ENCODE measurements at regions not wholly inside any gene's neighbourhood (a gene's known extent, or its start where the extent isn't known, plus 50 kb on each side); places are given as distances from the start of the nearest gene placed in this dataset.

- H3K27me3 ChIP-seq (ENCODE audit: control insufficient read depth, insufficient read depth, low read length): no peaks in the 10 kb centered on the region
- no peak overlapping the region for H3K4me3 ChIP-seq (ENCODE audit: low read length)
- H3K4me2 ChIP-seq (ENCODE audit: low read length): no peak overlapping the region
- H3K4me1 ChIP-seq (ENCODE audit: control insufficient read depth, insufficient read depth, low read length): no peaks in the 10 kb centered on the region
- H3K36me3 ChIP-seq (ENCODE audit: insufficient read depth, low read length): no peaks in the 10 kb centered on the region
- no peaks in the 10 kb centered on the region for H3K9me3 ChIP-seq (replicated peaks; ENCODE audit: low read length)
- H3K9ac ChIP-seq (ENCODE audit: low read depth, low read length): no peak overlapping the region
These were observed 1340.5 kb downstream of the ROBO1 start for GRCh38 chr3:78427303-78427702.

GRCh38 chr3:78430741-78431140 lies 1337.1 kb downstream of the ROBO1 start:
- H3K27me3 ChIP-seq (ENCODE audit: control insufficient read depth, insufficient read depth, low read length): no peaks in the 10 kb centered on the region
- no peak overlapping the region for H3K9ac ChIP-seq (ENCODE audit: low read depth, low read length)
- no peak overlapping the region for H3K4me3 ChIP-seq (ENCODE audit: low read length)
- no peak overlapping the region for H3K4me2 ChIP-seq (ENCODE audit: low read length)
- H3K9me3 ChIP-seq (replicated peaks; ENCODE audit: low read length): no peaks in the 10 kb centered on the region
- H3K36me3 ChIP-seq (ENCODE audit: insufficient read depth, low read length): no peaks in the 10 kb centered on the region
- no peaks in the 10 kb centered on the region for H3K4me1 ChIP-seq (ENCODE audit: control insufficient read depth, insufficient read depth, low read length)

DNA sequence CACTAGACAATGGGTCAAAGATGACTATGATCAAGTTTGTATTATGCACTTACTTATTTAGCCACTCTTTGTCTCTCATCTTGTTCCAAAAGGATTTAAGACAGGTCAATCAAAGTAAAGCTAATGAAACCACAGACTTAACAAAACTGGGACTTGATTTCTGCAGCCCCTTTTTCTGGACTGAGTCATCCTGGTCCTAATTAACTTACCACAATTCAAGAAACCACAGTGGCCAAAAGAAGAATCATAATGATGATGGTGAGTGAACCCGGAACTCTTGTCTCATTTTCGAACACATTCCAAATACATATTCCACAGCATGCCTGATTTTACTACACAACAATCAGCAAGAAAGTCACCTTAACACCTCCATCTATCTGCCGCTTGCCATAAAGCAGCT lies 1333.0 kb downstream of the ROBO1 start:
- H3K4me1 ChIP-seq (ENCODE audit: control insufficient read depth, insufficient read depth, low read length): no peaks in the 10 kb centered on the region
- H3K27me3 ChIP-seq (ENCODE audit: control insufficient read depth, insufficient read depth, low read length): no peaks in the 10 kb centered on the region
- no peaks in the 10 kb centered on the region for H3K9me3 ChIP-seq (replicated peaks; ENCODE audit: low read length)
- H3K9ac ChIP-seq (ENCODE audit: low read depth, low read length): no peak overlapping the region
- H3K4me2 ChIP-seq (ENCODE audit: low read length): no peak overlapping the region
- no peaks in the 10 kb centered on the region for H3K36me3 ChIP-seq (ENCODE audit: insufficient read depth, low read length)
- H3K4me3 ChIP-seq (ENCODE audit: low read length): no peak overlapping the region

GRCh38 chr3:78455166-78455565 lies 1312.6 kb downstream of the ROBO1 start:
- no peaks in the 10 kb centered on the region for H3K27me3 ChIP-seq (ENCODE audit: control insufficient read depth, insufficient read depth, low read length)
- no peak overlapping the region for H3K9ac ChIP-seq (ENCODE audit: low read depth, low read length)

GRCh38 chr3:78455712-78456433 lies 1311.9 kb downstream of the ROBO1 start:
- Histone ChIP-seq H3K36me3 (ENCODE audit: insufficient read depth, low read length) (no peaks in the 10 kb centered on the region), H3K4me1 (ENCODE audit: control insufficient read depth, insufficient read depth, low read length) (no peaks in the 10 kb centered on the region), H3K9me3 (replicated peaks; ENCODE audit: low read length) (no peaks in the 10 kb centered on the region), H3K27me3 (ENCODE audit: control insufficient read depth, insufficient read depth, low read length) (no peaks in the 10 kb centered on the region), H3K9ac (ENCODE audit: low read depth, low read length) (no peak overlapping the region), H3K4me3 (ENCODE audit: low read length) (no peak overlapping the region), H3K4me2 (ENCODE audit: low read length) (no peak overlapping the region)

More at GRCh38 chr3:78455166-78455565, 1312.6 kb downstream of the ROBO1 start:
- no peaks in the 10 kb centered on the region for H3K9me3 ChIP-seq (replicated peaks; ENCODE audit: low read length)
- H3K4me1 ChIP-seq (ENCODE audit: control insufficient read depth, insufficient read depth, low read length): no peaks in the 10 kb centered on the region
- no peak overlapping the region for H3K4me3 ChIP-seq (ENCODE audit: low read length)
- no peaks in the 10 kb centered on the region for H3K36me3 ChIP-seq (ENCODE audit: insufficient read depth, low read length)
- H3K4me2 ChIP-seq (ENCODE audit: low read length): no peak overlapping the region

GRCh38 chr3:78459796-78460195 lies 1308.0 kb downstream of the ROBO1 start:
- H3K36me3 ChIP-seq (ENCODE audit: insufficient read depth, low read length): no peaks in the 10 kb centered on the region
- no peak overlapping the region for H3K4me3 ChIP-seq (ENCODE audit: low read length)
- no peaks in the 10 kb centered on the region for H3K27me3 ChIP-seq (ENCODE audit: control insufficient read depth, insufficient read depth, low read length)
- no peak overlapping the region for H3K4me2 ChIP-seq (ENCODE audit: low read length)
- no peak overlapping the region for H3K9ac ChIP-seq (ENCODE audit: low read depth, low read length)
- H3K9me3 ChIP-seq (replicated peaks; ENCODE audit: low read length): no peaks in the 10 kb centered on the region
- no peaks in the 10 kb centered on the region for H3K4me1 ChIP-seq (ENCODE audit: control insufficient read depth, insufficient read depth, low read length)

DNA sequence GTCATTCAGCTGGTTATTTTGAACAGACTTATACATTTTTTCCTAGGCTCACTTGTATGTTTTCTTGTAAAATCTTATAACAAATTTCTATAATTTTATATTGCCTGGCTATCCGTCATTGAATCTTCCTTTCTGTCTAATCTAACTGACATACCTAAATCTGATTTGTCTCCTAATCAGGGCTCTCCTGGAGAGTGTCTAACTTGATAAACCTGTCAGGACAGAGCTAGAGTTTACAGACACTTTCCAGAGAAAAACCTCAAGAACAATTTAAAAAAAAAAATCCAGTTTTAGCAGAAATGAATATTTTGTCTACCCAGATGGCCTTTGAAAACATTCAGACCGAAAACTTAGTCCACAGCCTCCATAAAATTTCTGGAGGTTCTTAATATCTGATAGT lies 1305.8 kb downstream of the ROBO1 start:
- Histone ChIP-seq H3K4me3 (ENCODE audit: low read length) (no peak overlapping the region), H3K9me3 (replicated peaks; ENCODE audit: low read length) (no peaks in the 10 kb centered on the region), H3K36me3 (ENCODE audit: insufficient read depth, low read length) (no peaks in the 10 kb centered on the region), H3K4me2 (ENCODE audit: low read length) (no peak overlapping the region), H3K27me3 (ENCODE audit: control insufficient read depth, insufficient read depth, low read length) (no peaks in the 10 kb centered on the region), H3K9ac (ENCODE audit: low read depth, low read length) (no peak overlapping the region), H3K4me1 (ENCODE audit: control insufficient read depth, insufficient read depth, low read length) (no peaks in the 10 kb centered on the region)

- Histone ChIP-seq H3K9ac (ENCODE audit: low read depth, low read length) (no peak overlapping the region), H3K4me1 (ENCODE audit: control insufficient read depth, insufficient read depth, low read length) (no peaks in the 10 kb centered on the region), H3K4me3 (ENCODE audit: low read length) (no peak overlapping the region)
These were observed 1291.7 kb downstream of the ROBO1 start for GRCh38 chr3:78476076-78476475.

GRCh38 chr3:78481050-78481449 lies 1286.7 kb downstream of the ROBO1 start:
- H3K4me2 ChIP-seq (ENCODE audit: low read length): no peak overlapping the region
- no peak overlapping the region for H3K9ac ChIP-seq (ENCODE audit: low read depth, low read length)
- no peak overlapping the region for H3K4me3 ChIP-seq (ENCODE audit: low read length)
- H3K4me1 ChIP-seq (ENCODE audit: control insufficient read depth, insufficient read depth, low read length): no peaks in the 10 kb centered on the region
- H3K27me3 ChIP-seq (ENCODE audit: control insufficient read depth, insufficient read depth, low read length): peaks cover 4% of the 10 kb centered on the region
- H3K9me3 ChIP-seq (replicated peaks; ENCODE audit: low read length): no peaks in the 10 kb centered on the region
- no peaks in the 10 kb centered on the region for H3K36me3 ChIP-seq (ENCODE audit: insufficient read depth, low read length)

More at GRCh38 chr3:78476076-78476475, 1291.7 kb downstream of the ROBO1 start:
- Histone ChIP-seq H3K36me3 (ENCODE audit: insufficient read depth, low read length) (no peaks in the 10 kb centered on the region), H3K4me2 (ENCODE audit: low read length) (no peak overlapping the region), H3K9me3 (replicated peaks; ENCODE audit: low read length) (no peaks in the 10 kb centered on the region), H3K27me3 (ENCODE audit: control insufficient read depth, insufficient read depth, low read length) (peaks cover 4% of the 10 kb centered on the region)

- H3K27me3 ChIP-seq (ENCODE audit: control insufficient read depth, insufficient read depth, low read length): peaks cover 4% of the 10 kb centered on the region
- H3K9ac ChIP-seq (ENCODE audit: low read depth, low read length): no peak overlapping the region
- H3K4me3 ChIP-seq (ENCODE audit: low read length): no peak overlapping the region
- H3K9me3 ChIP-seq (replicated peaks; ENCODE audit: low read length): no peaks in the 10 kb centered on the region
- H3K4me1 ChIP-seq (ENCODE audit: control insufficient read depth, insufficient read depth, low read length): no peaks in the 10 kb centered on the region
- H3K4me2 ChIP-seq (ENCODE audit: low read length): no peak overlapping the region
- no peaks in the 10 kb centered on the region for H3K36me3 ChIP-seq (ENCODE audit: insufficient read depth, low read length)
These were observed 1284.7 kb downstream of the ROBO1 start for GRCh38 chr3:78483090-78483489.

DNA sequence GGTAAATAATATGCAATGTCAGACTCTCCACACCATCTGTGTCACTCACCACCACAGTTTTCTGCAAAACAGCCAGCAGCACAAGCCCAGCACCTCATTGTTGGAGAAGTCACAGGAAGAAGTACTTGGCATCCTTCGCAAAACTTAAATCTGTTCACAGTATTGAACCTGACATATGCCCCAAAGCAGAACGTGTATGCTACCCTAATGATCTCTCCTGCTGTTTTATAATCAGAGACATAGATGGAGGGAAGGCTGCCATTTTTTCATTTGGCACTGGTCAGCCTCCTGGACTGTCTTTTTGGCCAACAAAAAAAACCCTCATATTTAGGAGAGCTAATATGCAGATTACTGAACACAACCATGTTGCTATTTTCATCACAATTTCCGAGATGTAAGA lies 1272.9 kb downstream of the ROBO1 start:
- peaks cover 5% of the 10 kb centered on the region for H3K27me3 ChIP-seq (ENCODE audit: control insufficient read depth, insufficient read depth, low read length)
- no peaks in the 10 kb centered on the region for H3K9me3 ChIP-seq (replicated peaks; ENCODE audit: low read length)
- no peak overlapping the region for H3K9ac ChIP-seq (ENCODE audit: low read depth, low read length)
- no peaks in the 10 kb centered on the region for H3K4me1 ChIP-seq (ENCODE audit: control insufficient read depth, insufficient read depth, low read length)
- H3K36me3 ChIP-seq (ENCODE audit: insufficient read depth, low read length): no peaks in the 10 kb centered on the region
- no peak overlapping the region for H3K4me3 ChIP-seq (ENCODE audit: low read length)
- H3K4me2 ChIP-seq (ENCODE audit: low read length): no peak overlapping the region

GRCh38 chr3:78495301-78495700 lies 1272.5 kb downstream of the ROBO1 start:
- H3K4me1 ChIP-seq (ENCODE audit: control insufficient read depth, insufficient read depth, low read length): no peaks in the 10 kb centered on the region
- no peak overlapping the region for H3K9ac ChIP-seq (ENCODE audit: low read depth, low read length)
- no peak overlapping the region for H3K4me3 ChIP-seq (ENCODE audit: low read length)
- H3K4me2 ChIP-seq (ENCODE audit: low read length): no peak overlapping the region
- H3K9me3 ChIP-seq (replicated peaks; ENCODE audit: low read length): no peaks in the 10 kb centered on the region
- H3K27me3 ChIP-seq (ENCODE audit: control insufficient read depth, insufficient read depth, low read length): peaks cover 5% of the 10 kb centered on the region
- H3K36me3 ChIP-seq (ENCODE audit: insufficient read depth, low read length): no peaks in the 10 kb centered on the region
